ENCODE measurements at regions not wholly inside any gene's neighbourhood (a gene's known extent, or its start where the extent isn't known, plus 50 kb on each side); places are given as distances from the start of the nearest gene placed in this dataset.

DNA sequence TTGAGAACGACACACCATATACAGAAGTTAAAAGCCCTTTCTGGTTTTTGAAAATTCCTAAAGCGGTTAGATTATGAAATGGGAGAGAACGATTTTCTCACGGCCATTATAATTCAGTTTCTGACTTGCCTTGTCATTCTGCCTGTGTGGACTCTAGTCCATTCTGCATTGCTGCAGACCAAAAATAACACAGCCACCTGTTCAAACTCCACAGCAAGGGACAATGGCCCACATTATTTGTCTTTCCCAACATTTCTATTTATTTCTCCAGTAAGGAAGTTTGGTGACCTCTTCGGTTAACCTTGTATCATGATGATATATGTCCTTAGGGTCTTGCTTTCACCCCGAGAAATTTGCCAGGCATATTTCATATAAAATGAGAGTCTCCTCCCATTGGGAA, 497.7 kb downstream of the BRINP1 start:
- no peaks in the 10 kb centered on the region for H3K79me2 ChIP-seq (replicated peaks; ENCODE audit: insufficient read depth)
- ATAC-seq: no peak

DNA sequence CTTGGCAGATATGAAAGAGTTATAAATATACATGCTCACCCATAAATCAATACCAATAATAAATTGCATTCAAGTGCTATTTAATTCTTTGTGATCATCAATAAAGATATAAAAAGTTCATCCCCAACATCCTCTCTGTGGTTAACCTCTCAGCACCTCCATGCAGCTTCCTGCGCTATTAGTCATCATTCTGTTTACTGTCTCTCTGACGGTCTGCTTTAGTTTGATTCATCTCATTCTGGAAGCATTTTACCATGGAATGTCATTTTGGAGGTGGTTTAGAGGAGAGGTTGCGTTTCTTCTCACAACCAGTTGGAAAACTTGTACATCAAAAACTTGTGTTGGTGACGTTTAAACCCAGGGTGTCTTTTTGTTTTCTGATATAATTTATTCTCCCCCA, 486.6 kb downstream of the BRINP1 start:
- no peak overlapping the region for H3K4me3 Mint-ChIP-seq
- H3K36me3 Mint-ChIP-seq (ENCODE audit: low read depth): no peaks in the 10 kb centered on the region
- H2AFZ ChIP-seq: peak overlapping the region; percentile 11; the same call in 1 of the 2 replicates
- TF ChIP-seq ZNF114 (CRISPR knock-in tag; IDR thresholded peaks at IDR 0.05) (no peak), JUNB (IDR thresholded peaks at IDR 0.05; ENCODE audit: unreplicated experiment) (no peak), NANOG (IDR thresholded peaks at IDR 0.05; ENCODE audit: borderline replicate concordance) (no peak), POLR2AphosphoS5 (IDR thresholded peaks at IDR 0.05; ENCODE audit: low read depth) (no peak), EZH2phosphoT487 (IDR thresholded peaks at IDR 0.05; ENCODE audit: unreplicated experiment) (no peak), EZH2 (IDR thresholded peaks at IDR 0.05; ENCODE audit: low read depth, unreplicated experiment) (no peak)
- TF ChIP-seq, protein P1, sequence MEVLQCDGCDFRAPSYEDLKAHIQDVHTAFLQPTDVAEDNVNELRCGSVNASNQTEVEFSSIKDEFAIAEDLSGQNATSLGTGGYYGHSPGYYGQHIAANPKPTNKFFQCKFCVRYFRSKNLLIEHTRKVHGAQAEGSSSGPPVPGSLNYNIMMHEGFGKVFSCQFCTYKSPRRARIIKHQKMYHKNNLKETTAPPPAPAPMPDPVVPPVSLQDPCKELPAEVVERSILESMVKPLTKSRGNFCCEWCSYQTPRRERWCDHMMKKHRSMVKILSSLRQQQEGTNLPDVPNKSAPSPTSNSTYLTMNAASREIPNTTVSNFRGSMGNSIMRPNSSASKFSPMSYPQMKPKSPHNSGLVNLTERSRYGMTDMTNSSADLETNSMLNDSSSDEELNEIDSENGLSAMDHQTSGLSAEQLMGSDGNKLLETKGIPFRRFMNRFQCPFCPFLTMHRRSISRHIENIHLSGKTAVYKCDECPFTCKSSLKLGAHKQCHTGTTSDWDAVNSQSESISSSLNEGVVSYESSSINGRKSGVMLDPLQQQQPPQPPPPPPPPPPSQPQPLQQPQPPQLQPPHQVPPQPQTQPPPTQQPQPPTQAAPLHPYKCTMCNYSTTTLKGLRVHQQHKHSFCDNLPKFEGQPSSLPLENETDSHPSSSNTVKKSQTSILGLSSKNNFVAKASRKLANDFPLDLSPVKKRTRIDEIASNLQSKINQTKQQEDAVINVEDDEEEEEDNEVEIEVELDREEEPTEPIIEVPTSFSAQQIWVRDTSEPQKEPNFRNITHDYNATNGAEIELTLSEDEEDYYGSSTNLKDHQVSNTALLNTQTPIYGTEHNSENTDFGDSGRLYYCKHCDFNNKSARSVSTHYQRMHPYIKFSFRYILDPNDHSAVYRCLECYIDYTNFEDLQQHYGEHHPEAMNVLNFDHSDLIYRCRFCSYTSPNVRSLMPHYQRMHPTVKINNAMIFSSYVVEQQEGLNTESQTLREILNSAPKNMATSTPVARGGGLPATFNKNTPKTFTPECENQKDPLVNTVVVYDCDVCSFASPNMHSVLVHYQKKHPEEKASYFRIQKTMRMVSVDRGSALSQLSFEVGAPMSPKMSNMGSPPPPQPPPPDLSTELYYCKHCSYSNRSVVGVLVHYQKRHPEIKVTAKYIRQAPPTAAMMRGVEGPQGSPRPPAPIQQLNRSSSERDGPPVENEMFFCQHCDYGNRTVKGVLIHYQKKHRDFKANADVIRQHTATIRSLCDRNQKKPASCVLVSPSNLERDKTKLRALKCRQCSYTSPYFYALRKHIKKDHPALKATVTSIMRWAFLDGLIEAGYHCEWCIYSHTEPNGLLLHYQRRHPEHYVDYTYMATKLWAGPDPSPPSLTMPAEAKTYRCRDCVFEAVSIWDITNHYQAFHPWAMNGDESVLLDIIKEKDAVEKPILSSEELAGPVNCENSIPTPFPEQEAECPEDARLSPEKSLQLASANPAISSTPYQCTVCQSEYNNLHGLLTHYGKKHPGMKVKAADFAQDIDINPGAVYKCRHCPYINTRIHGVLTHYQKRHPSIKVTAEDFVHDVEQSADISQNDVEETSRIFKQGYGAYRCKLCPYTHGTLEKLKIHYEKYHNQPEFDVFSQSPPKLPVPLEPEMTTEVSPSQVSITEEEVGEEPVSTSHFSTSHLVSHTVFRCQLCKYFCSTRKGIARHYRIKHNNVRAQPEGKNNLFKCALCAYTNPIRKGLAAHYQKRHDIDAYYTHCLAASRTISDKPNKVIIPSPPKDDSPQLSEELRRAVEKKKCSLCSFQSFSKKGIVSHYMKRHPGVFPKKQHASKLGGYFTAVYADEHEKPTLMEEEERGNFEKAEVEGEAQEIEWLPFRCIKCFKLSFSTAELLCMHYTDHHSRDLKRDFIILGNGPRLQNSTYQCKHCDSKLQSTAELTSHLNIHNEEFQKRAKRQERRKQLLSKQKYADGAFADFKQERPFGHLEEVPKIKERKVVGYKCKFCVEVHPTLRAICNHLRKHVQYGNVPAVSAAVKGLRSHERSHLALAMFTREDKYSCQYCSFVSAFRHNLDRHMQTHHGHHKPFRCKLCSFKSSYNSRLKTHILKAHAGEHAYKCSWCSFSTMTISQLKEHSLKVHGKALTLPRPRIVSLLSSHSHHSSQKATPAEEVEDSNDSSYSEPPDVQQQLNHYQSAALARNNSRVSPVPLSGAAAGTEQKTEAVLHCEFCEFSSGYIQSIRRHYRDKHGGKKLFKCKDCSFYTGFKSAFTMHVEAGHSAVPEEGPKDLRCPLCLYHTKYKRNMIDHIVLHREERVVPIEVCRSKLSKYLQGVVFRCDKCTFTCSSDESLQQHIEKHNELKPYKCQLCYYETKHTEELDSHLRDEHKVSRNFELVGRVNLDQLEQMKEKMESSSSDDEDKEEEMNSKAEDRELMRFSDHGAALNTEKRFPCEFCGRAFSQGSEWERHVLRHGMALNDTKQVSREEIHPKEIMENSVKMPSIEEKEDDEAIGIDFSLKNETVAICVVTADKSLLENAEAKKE (CRISPR knock-in tag; IDR thresholded peaks at IDR 0.05): no peak
- TF ChIP-seq, protein P2, sequence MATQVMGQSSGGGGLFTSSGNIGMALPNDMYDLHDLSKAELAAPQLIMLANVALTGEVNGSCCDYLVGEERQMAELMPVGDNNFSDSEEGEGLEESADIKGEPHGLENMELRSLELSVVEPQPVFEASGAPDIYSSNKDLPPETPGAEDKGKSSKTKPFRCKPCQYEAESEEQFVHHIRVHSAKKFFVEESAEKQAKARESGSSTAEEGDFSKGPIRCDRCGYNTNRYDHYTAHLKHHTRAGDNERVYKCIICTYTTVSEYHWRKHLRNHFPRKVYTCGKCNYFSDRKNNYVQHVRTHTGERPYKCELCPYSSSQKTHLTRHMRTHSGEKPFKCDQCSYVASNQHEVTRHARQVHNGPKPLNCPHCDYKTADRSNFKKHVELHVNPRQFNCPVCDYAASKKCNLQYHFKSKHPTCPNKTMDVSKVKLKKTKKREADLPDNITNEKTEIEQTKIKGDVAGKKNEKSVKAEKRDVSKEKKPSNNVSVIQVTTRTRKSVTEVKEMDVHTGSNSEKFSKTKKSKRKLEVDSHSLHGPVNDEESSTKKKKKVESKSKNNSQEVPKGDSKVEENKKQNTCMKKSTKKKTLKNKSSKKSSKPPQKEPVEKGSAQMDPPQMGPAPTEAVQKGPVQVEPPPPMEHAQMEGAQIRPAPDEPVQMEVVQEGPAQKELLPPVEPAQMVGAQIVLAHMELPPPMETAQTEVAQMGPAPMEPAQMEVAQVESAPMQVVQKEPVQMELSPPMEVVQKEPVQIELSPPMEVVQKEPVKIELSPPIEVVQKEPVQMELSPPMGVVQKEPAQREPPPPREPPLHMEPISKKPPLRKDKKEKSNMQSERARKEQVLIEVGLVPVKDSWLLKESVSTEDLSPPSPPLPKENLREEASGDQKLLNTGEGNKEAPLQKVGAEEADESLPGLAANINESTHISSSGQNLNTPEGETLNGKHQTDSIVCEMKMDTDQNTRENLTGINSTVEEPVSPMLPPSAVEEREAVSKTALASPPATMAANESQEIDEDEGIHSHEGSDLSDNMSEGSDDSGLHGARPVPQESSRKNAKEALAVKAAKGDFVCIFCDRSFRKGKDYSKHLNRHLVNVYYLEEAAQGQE (IDR thresholded peaks at IDR 0.05; ENCODE audit: unreplicated experiment): no peak
- no peaks in the 10 kb centered on the region for H3K9me3 Mint-ChIP-seq
- no peak overlapping the region for H3K4me2 ChIP-seq
- DNase-seq (ENCODE audit: low spot score) (no peak), ATAC-seq (no peak)
- H3K79me2 ChIP-seq (replicated peaks; ENCODE audit: insufficient read depth): no peaks in the 10 kb centered on the region
- H3K9me2 ChIP-seq (ENCODE audit: insufficient read depth): peaks cover 8% of the 10 kb centered on the region
- H3K27me3 ChIP-seq (ENCODE audit: insufficient read depth): no peaks in the 10 kb centered on the region
- H3F3A ChIP-seq (replicated peaks; ENCODE audit: low read depth): no peaks in the 10 kb centered on the region
- H3K27me3 Mint-ChIP-seq (ENCODE audit: insufficient read depth, low read depth, poor library complexity): no peaks in the 10 kb centered on the region
- no peak overlapping the region for H3K27ac ChIP-seq (ENCODE audit: low read depth)
- H3K4me1 Mint-ChIP-seq: peaks cover 3% of the 10 kb centered on the region; the same call in 2 of the 3 replicates
- no peaks in the 10 kb centered on the region for H3K36me3 ChIP-seq (ENCODE audit: insufficient read depth)
- H4K20me1 ChIP-seq (replicated peaks; ENCODE audit: insufficient read depth): no peaks in the 10 kb centered on the region
- H3K27ac Mint-ChIP-seq: peak overlapping the region; percentile 41; the same call in 1 of the 2 replicates
- H3K4me1 ChIP-seq (ENCODE audit: insufficient read depth): no peaks in the 10 kb centered on the region
- no peak overlapping the region for H3K4me3 ChIP-seq

More for the DNA sequence above, 497.7 kb downstream of the BRINP1 start:
- no peaks in the 10 kb centered on the region for H4K20me1 ChIP-seq (replicated peaks; ENCODE audit: insufficient read depth)
- no peak overlapping the region for H3K27ac ChIP-seq (ENCODE audit: low read depth)
- no peak for DNase-seq (ENCODE audit: low spot score)
- no peaks in the 10 kb centered on the region for H3K4me1 ChIP-seq (ENCODE audit: insufficient read depth)
- H3K9me2 ChIP-seq (ENCODE audit: insufficient read depth): no peaks in the 10 kb centered on the region
- H3K27me3 ChIP-seq (ENCODE audit: insufficient read depth): no peaks in the 10 kb centered on the region
- Mint-ChIP-seq H3K4me3 (no peak overlapping the region), H3K9me3 (no peaks in the 10 kb centered on the region), H3K27ac (no peak overlapping the region), H3K27me3 (ENCODE audit: insufficient read depth, low read depth, poor library complexity) (no peaks in the 10 kb centered on the region), H3K36me3 (ENCODE audit: low read depth) (no peaks in the 10 kb centered on the region), H3K4me1 (no peaks in the 10 kb centered on the region)
- H2AFZ ChIP-seq: no peak overlapping the region
- no peak overlapping the region for H3K4me2 ChIP-seq
- no peaks in the 10 kb centered on the region for H3F3A ChIP-seq (replicated peaks; ENCODE audit: low read depth)
- no peaks in the 10 kb centered on the region for H3K36me3 ChIP-seq (ENCODE audit: insufficient read depth)
- TF ChIP-seq ZNF114 (CRISPR knock-in tag; IDR thresholded peaks at IDR 0.05) (no peak), CREB1 (CRISPR knock-in tag; IDR thresholded peaks at IDR 0.05; ENCODE audit: low read depth) (no peak)
- H3K4me3 ChIP-seq: no peak overlapping the region

Measured in GM23338 (cell line).